Stimulated activated CD4-positive, alpha-beta T cell treated with anti-CD3 and anti-CD28 coated beads, Interleukin-1b, Interleukin-23, amount 100 ng/mL, for 24 hours (primary cell): ENCODE measurements at regions not wholly inside any gene's neighbourhood (a gene's known extent, or its start where the extent isn't known, plus 50 kb on each side); places are given as distances from the start of the nearest gene placed in this dataset.

ENCODE experiments used
- DNase-seq, 4 experiments: peaks; one replicate each; pipeline ENCODE4 v3.0.0-alpha.2; 2020; ENCODE audit warnings: low read depth in 4 of 4, low spot score in 1 of 4

DNA sequence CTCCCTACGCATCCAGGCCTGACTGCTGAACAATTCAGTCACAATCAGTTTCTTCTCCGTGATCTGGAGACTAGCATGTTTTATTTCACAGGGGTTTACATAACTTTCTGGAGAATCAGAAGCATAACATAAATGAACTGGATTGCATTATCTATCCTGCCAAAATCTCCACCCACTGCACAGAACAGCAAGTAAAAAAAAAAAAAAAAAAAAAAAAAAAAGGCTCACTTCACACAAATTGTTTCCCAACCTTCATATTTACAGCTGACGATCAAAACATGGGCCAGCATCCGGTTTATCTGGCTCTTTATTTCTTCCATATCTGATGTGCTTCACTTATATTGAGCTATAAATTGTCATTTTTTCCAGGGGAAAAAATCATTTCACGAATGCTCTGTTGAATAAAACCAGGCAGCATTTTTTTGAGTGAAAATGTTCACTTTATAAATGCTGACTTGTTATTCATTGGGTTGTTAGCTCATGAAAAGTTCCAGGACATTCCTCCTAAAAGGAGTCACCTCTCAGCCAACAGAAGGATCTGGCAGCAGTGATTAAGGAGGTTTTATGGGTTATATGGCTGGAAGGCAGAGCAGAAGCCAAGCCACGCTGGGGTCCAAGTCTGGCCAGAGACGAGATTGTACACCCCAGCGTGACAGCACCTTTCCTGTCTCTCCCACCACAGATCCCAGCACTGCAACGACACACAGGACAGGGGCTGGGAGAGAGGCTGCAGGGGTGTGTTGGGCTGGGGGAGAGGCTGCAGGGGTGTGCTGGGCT, 51.2 kb upstream of the GLI2 start:
- no peak for DNase-seq

- DNase-seq, result no peak
Measured at GRCh38 chr2:120685066-120685973, 50.3 kb upstream of the GLI2 start.
